ENCODE measurements at regions not wholly inside any gene's neighbourhood (a gene's known extent, or its start where the extent isn't known, plus 50 kb on each side); places are given as distances from the start of the nearest gene placed in this dataset.

GRCh38 chr4:33045334-33045733, 2325.2 kb downstream of the PCDH7 start:
- DNase-seq (ENCODE audit: low spot score), result no peak
- Histone ChIP-seq H3K4me3 (no peak overlapping the region), H3K4me1 (replicated peaks) (no peaks in the 10 kb centered on the region), H3K9me3 (no peaks in the 10 kb centered on the region), H3K27me3 (replicated peaks; ENCODE audit: insufficient read depth) (no peaks in the 10 kb centered on the region), H3K36me3 (no peaks in the 10 kb centered on the region), H3K27ac (no peak overlapping the region)
- whole genome bisulfite sequencing, result 97% methylated on average over 1 of the region's 1 CpG
- intact Hi-C loops (cut with DNase I), result no loop called here
- TF ChIP-seq POLR2A (IDR thresholded peaks at IDR 0.05) (no peak), CTCF (IDR thresholded peaks at IDR 0.05) (no peak), POLR2AphosphoS5 (IDR thresholded peaks at IDR 0.05) (no peak)

- no peak for TF ChIP-seq POLR2A (IDR thresholded peaks at IDR 0.05)
- TF ChIP-seq CTCF (IDR thresholded peaks at IDR 0.05), result no peak
- no peak for TF ChIP-seq POLR2AphosphoS5 (IDR thresholded peaks at IDR 0.05)
- no peak overlapping the region for H3K27ac ChIP-seq
- DNase-seq (ENCODE audit: low spot score), result no peak
- H3K4me3 ChIP-seq, result no peak overlapping the region
- no peaks in the 10 kb centered on the region for H3K36me3 ChIP-seq
- H3K9me3 ChIP-seq, result no peaks in the 10 kb centered on the region
- WGBS, result 74% methylated on average over 5 of the region's 5 CpGs
- intact Hi-C loops (cut with DNase I), result no loop called here
- H3K27me3 ChIP-seq (replicated peaks; ENCODE audit: insufficient read depth), result no peaks in the 10 kb centered on the region
- H3K4me1 ChIP-seq (replicated peaks), result no peaks in the 10 kb centered on the region
Measured at GRCh38 chr4:33052241-33052640, 2332.1 kb downstream of the PCDH7 start.

- Histone ChIP-seq H3K9me3 (no peaks in the 10 kb centered on the region), H3K27ac (no peak overlapping the region), H3K4me1 (replicated peaks) (no peaks in the 10 kb centered on the region), H3K36me3 (no peaks in the 10 kb centered on the region), H3K27me3 (replicated peaks; ENCODE audit: insufficient read depth) (no peaks in the 10 kb centered on the region), H3K4me3 (no peak overlapping the region)
- no peak for DNase-seq (ENCODE audit: low spot score)
- intact Hi-C loops (cut with DNase I), result no loop called here
- TF ChIP-seq CTCF (IDR thresholded peaks at IDR 0.05) (no peak), POLR2AphosphoS5 (IDR thresholded peaks at IDR 0.05) (no peak), POLR2A (IDR thresholded peaks at IDR 0.05) (no peak)
Measured at GRCh38 chr4:33054161-33054560, 2334.0 kb downstream of the PCDH7 start.

GRCh38 chr4:33054656-33055196, 2334.6 kb downstream of the PCDH7 start:
- no peak for TF ChIP-seq POLR2A (IDR thresholded peaks at IDR 0.05)
- no peak for TF ChIP-seq POLR2AphosphoS5 (IDR thresholded peaks at IDR 0.05)
- no peak for TF ChIP-seq CTCF (IDR thresholded peaks at IDR 0.05)
- H3K27ac ChIP-seq, result no peak overlapping the region
- 62% methylated on average over 3 of the region's 3 CpGs for WGBS

GRCh38 chr4:33057736-33058135, 2337.6 kb downstream of the PCDH7 start:
- H3K4me1 ChIP-seq (replicated peaks), result no peaks in the 10 kb centered on the region
- H3K27me3 ChIP-seq (replicated peaks; ENCODE audit: insufficient read depth), result no peaks in the 10 kb centered on the region
- no peak for DNase-seq (ENCODE audit: low spot score)
- no peaks in the 10 kb centered on the region for H3K36me3 ChIP-seq
- no peak overlapping the region for H3K27ac ChIP-seq
- no peaks in the 10 kb centered on the region for H3K9me3 ChIP-seq
- intact Hi-C loops (cut with DNase I), result no loop called here
- WGBS, result 70% methylated on average over 1 of the region's 1 CpG
- H3K4me3 ChIP-seq, result no peak overlapping the region
- TF ChIP-seq CTCF (IDR thresholded peaks at IDR 0.05) (no peak), POLR2AphosphoS5 (IDR thresholded peaks at IDR 0.05) (no peak), POLR2A (IDR thresholded peaks at IDR 0.05) (no peak)

More at GRCh38 chr4:33054656-33055196, 2334.6 kb downstream of the PCDH7 start:
- DNase-seq (ENCODE audit: low spot score), result no peak
- H3K4me3 ChIP-seq, result no peak overlapping the region
- intact Hi-C loops (cut with DNase I), result no loop called here
- no peaks in the 10 kb centered on the region for H3K9me3 ChIP-seq
- no peaks in the 10 kb centered on the region for H3K27me3 ChIP-seq (replicated peaks; ENCODE audit: insufficient read depth)
- H3K4me1 ChIP-seq (replicated peaks), result no peaks in the 10 kb centered on the region
- no peaks in the 10 kb centered on the region for H3K36me3 ChIP-seq
